Fibroblast of upper back skin (primary cell): ENCODE measurements at regions not wholly inside any gene's neighbourhood (a gene's known extent, or its start where the extent isn't known, plus 50 kb on each side); places are given as distances from the start of the nearest gene placed in this dataset.
"Not testable (repeated sequence)": the region's sequence is repeated elsewhere in the genome, so short reads cannot be mapped to it uniquely, and the experiment has no call there.

Source experiments
- DNase-seq: peaks from one replicate; pipeline ENCODE4 v3.0.0-alpha.2; 2013

- DNase-seq, result not testable (repeated sequence)
Observed at GRCh38 chr22:22052548-22053139, 70.1 kb upstream of the TOP3B start.

- not testable (repeated sequence) for DNase-seq
Observed at GRCh38 chr22:22051032-22051431, 68.4 kb upstream of the TOP3B start.

- no peak for DNase-seq
Observed at GRCh38 chr22:22050141-22050775, 67.7 kb upstream of the TOP3B start.

- no peak for DNase-seq
Observed at GRCh38 chr22:22049684-22050083, 67.1 kb upstream of the TOP3B start.

- no peak for DNase-seq
Observed at GRCh38 chr22:22048981-22049531, 66.5 kb upstream of the TOP3B start.

GRCh38 chr22:22048318-22048942 lies 65.8 kb upstream of the TOP3B start:
- no peak for DNase-seq

- DNase-seq, result no peak
Observed at GRCh38 chr22:22047776-22048175, 65.2 kb upstream of the TOP3B start.

- DNase-seq, result no peak
Observed at GRCh38 chr22:22047266-22047665, 64.7 kb upstream of the TOP3B start.

- DNase-seq, result no peak
Observed at GRCh38 chr22:22046370-22046769, 63.8 kb upstream of the TOP3B start.

- DNase-seq, result no peak
Observed at GRCh38 chr22:22045571-22046335, 63.2 kb upstream of the TOP3B start.

GRCh38 chr22:22044153-22044552 lies 61.6 kb upstream of the TOP3B start:
- DNase-seq, result no peak

GRCh38 chr22:22043296-22044078 lies 60.9 kb upstream of the TOP3B start:
- no peak for DNase-seq

GRCh38 chr22:22042599-22043295 lies 60.2 kb upstream of the TOP3B start:
- no peak for DNase-seq

GRCh38 chr22:22042009-22042408 lies 59.4 kb upstream of the TOP3B start:
- no peak for DNase-seq

- no peak for DNase-seq
Observed at GRCh38 chr22:22040908-22041307, 58.3 kb upstream of the TOP3B start.

GRCh38 chr22:22040472-22040871 lies 57.9 kb upstream of the TOP3B start:
- DNase-seq, result no peak

- DNase-seq, result no peak
Observed at GRCh38 chr22:22039286-22040074, 56.9 kb upstream of the TOP3B start.

GRCh38 chr22:22038178-22038880 lies 55.7 kb upstream of the TOP3B start:
- DNase-seq, result no peak

- DNase-seq, result no peak
Observed at GRCh38 chr22:22037740-22038139, 55.2 kb upstream of the TOP3B start.

GRCh38 chr22:22037229-22037628 lies 54.6 kb upstream of the TOP3B start:
- no peak for DNase-seq
